NCI-H1092 treated with DMSO at 0.1 percent for 48 hours (cell line): ENCODE measurements at regions not wholly inside any gene's neighbourhood (a gene's known extent, or its start where the extent isn't known, plus 50 kb on each side); places are given as distances from the start of the nearest gene placed in this dataset.
"Not testable (repeated sequence)": the region's sequence is repeated elsewhere in the genome, so short reads cannot be mapped to it uniquely, and the experiment has no call there.

Experiments used
- DNase-seq: peaks from one replicate; lab custom pipeline; 2025; lab: John Stamatoyannopoulos, UW

GRCh38 chr11:98155696-98156095 lies 865.1 kb upstream of the CNTN5 start:
- peak; percentile 44 for DNase-seq

DNA sequence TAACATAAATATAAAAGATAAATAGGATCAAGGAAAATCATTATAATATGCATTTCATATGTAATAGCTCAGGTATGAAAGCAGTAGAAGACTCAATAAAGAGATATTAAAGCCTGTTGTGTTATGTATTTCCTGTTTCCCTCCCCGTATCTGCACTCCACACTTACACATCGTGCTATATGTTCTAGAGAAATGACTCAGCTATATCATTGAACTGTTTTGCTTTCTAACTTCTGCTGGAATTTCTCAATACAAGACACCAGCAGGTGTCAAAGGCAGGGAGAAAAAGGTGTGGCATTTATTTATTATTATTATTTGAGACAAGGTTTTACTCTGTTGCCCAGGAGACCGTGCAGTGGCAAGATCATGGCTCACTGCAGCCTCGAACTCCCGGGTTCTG lies 842.8 kb upstream of the CNTN5 start:
- DNase-seq = no peak

DNA sequence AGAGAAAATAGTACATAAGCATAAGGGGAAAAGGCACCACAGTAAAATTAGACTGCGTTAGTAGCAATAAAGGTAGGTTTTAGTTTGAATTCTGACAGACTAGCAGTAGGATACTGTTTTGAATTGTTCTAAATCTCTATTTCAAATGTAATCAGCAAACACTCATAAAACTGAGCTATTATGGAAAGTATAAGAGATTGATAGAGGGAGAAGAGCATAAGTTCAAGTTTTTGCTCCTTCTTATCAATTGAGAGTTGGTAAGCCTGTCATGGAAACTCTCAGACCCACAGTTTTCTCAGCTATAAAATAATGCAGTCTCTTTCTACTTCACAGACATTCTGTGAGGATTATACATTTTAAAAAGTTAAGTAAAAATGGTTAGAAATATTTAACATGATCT lies 840.2 kb upstream of the CNTN5 start:
- DNase-seq = no peak

GRCh38 chr11:98180921-98181320 lies 839.8 kb upstream of the CNTN5 start:
- no peak for DNase-seq

- DNase-seq = no peak
These were observed 837.7 kb upstream of the CNTN5 start for GRCh38 chr11:98183034-98183433.

DNA sequence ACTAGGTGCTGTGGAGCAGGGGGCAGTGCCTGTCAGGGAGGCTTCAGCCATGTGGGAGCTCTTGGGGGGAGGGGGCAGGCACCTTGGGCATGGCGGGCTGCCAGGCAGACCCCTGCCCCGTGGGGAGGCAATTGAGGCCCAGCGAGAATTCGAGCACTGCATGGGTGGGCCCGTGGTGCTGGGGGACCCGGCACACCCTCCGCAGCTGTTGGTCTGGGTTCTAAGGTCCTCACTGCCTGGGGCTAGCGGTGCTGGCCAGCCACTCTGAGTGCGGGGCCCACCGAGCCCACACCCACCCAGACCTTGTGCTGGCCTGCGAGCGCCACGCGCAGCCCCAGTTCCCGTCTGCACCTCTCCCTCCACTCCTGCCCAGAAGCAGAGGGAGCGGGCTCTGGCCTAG lies 835.5 kb upstream of the CNTN5 start:
- DNase-seq = no peak

DNA sequence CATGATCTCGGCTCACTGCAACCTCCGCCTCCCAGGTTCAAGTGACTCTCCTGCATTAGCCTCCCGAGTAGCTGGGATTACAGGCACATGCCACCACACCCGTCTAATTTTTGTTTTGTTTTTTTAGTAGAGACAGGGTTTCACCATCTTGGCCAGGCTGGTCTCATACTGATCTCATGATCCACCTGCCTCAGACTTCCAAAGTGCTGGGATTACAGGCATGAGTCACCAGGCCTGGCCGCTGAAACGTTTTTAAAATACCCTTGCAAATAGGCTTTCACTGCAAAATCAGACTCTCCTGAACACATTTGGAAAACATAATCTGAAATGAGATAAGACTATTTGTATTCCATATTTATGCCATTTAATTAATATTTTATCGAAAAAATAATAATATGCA lies 826.1 kb upstream of the CNTN5 start:
- DNase-seq = no peak

- DNase-seq = no peak
These were observed 825.4 kb upstream of the CNTN5 start for GRCh38 chr11:98195300-98195699.

GRCh38 chr11:98207086-98207485 lies 813.7 kb upstream of the CNTN5 start:
- no peak for DNase-seq

DNA sequence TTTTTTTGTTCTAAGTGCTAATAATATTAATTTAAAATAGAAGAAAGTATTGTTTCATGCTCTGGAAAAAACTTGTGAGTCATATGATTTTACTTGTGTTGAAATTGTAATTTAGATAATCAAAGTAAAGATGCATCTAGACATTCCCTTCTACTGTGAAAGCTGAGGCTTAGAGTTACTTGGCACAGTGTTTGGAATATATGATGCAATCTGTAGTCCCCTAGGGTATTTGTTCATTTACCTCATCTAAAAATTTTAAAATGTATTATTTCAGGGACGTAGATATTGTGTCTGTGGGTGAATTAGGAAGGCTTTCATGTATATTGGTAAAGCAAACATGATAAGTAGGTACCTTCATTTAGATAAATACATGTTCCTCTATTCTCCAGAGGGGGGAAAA lies 793.5 kb upstream of the CNTN5 start:
- DNase-seq = no peak

GRCh38 chr11:98230678-98231077 lies 790.1 kb upstream of the CNTN5 start:
- DNase-seq = no peak

DNA sequence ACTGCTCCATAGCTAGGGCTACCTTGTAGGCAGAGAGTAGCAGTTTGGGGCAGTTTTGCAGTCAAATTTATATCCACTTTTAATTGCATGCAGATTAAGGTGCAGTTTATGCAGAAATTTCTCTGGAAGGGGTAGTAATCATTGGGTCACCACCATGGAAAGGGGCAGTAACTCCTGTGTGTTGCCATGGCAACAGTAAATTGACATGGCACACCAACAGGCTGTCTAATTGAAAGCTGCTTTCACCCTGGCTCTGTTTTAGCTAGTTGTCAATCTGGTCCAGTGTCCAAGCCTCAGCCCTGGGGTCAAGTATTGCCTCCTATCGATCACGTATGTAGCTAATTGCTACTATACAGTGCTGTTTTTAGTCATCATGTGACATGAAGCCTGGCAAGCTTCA lies 786.1 kb upstream of the CNTN5 start:
- DNase-seq = no peak

GRCh38 chr11:98243897-98244296 lies 776.9 kb upstream of the CNTN5 start:
- no peak for DNase-seq

GRCh38 chr11:98260983-98261382 lies 759.8 kb upstream of the CNTN5 start:
- DNase-seq = no peak

DNA sequence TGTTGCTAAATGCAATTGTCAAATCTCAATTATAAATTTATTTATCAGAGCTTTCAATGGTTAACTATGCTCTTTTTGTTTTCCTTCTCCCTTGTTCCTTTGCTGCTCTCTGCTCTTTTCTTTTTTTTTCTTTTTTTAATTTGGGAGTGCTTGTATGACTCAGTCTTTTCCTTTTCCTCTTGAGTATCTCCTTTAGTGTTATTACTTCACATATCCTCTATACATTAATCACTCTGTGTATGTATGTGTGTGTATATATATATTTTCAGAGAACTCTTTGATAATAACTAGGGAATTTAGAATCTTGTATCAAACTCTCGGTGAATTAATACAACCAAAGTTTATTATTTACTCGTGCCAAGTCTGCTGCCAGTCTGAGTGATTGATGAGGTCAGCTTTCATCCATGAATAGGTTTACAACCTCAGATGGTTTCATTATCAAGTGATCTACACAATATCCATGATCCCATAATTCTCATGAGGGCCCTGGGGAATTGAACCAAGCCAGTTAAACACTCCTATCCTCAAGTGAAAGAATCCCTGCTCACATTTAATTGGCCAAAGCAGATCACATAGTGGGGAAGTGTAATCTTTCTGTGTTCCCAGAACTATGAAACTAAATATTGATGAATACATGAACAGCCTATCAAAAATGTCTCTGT lies 743.4 kb upstream of the CNTN5 start:
- no peak for DNase-seq

- no peak for DNase-seq
These were observed 731.0 kb upstream of the CNTN5 start for GRCh38 chr11:98289617-98290263.

DNA sequence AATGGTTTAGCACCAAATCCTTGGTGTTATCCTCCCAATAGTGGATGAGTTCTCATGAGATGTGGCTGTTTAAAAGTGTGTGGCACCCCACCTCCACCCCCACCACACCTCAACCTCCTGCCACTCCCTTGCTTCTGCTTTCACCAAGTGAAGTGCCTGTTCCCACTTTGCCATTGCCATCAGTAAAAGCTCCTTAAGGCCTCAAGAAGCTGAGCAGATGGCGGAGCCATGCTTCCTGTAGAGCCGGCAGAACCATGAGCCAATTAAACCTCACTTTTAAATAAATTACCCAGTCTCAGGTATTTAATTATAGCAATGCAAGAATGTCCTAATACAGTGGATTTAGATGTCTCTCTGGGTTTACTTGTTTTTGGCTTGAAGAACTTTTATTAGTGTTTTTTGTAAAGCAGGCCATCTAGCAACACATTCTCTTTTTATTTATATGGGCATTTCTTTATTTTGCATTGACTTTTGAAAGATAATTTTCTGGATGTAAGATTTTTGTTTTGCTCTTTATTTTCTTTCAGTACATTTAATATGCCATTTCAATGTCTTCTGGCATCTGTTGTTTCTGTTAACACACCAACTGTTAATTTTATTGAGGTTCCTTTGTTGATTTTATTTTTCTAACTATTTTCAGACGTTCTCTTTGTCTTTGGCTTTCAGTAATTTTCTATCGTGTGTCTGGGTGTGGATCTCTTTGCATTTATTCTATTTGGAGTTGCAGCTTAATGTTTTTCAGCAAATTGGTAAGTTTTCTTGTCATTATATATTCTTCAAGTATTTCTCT lies 724.5 kb upstream of the CNTN5 start:
- DNase-seq = no peak

DNA sequence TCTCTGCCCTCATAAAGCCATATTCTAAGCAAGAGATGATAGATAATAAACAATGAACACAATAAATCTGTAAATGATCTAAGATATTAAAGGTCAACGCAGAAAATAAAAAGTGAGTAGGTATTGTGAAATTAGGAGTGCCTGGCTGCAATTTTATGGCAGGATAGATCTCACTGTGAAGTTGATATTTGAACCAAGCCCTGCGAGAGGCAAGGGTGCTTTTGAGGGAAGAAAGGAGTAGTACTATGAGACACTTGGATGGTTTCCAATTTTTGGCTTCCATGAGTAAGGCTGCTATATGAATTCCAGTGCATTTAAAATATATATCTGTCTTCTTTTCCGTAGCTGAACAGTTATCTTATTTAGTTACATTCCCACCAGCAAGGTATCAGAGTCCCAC lies 720.0 kb upstream of the CNTN5 start:
- DNase-seq = no peak

DNA sequence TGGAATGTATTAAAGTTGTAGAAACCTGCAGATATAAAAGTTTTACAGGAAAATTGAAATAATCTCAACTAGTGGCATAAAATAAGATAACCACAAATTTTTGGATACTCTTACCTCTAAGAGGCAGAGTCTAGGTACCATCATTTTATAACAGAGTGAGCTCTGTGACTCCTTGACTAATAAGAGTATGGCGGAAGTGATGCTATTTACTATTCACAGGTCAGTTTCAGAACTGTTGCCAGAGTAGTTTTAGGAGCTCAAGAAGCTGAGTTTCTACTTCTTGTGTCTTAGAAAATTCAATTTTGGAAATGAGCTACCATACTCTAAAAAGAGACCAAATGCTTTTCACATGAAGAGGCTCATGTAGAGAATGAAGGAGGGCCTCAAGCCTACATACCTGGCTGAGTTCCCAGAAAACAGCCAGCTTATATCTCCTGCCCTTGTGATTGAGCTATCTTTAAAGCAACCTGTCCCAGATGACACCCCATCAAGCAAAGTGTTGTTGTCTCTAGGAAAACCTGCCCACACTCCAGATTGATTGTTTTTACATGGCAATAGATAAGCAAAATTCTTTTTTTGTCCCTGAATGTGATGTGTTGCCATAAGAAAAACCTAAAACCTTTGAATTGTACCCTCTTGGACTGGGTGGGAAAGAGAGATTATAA lies 712.8 kb upstream of the CNTN5 start:
- peak; percentile 25 for DNase-seq

DNA sequence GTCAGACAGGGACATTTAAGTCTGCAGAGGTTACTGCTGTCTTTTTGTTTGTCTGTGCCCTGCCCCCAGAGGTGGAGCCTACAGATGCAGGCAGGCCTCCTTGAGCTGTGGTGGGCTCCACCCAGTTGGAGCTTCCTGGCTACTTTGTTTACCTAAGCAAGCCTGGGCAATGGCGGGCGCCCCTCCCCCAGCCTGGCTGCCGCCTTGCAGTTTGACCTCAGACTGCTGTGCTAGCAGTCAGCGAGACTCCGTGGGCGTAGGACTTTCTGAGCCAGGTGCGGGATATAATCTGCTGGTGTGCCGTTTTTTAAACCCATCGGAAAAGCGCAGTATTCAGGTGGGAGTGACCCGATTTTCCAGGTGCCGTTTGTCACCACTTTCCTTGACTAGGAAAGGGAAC lies 690.4 kb upstream of the CNTN5 start:
- DNase-seq = not testable (repeated sequence)

DNA sequence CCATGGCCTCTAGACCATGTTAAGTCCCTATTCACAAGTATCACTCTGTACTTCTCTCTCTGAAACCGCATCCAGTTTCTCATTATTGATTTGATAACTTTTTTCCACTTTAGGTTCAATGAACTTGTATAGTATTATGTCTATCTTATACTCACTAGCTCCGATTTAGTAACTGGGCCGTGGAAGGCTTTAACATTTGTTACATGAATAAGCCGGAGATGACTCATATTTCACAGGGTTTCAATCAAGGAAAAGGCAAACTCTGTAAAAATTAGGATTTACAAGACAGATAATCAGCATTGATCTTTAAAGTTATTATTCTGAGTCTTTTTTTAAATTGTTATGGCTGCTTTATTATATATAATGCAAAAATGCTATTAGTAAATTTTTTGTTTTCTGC lies 662.2 kb upstream of the CNTN5 start:
- no peak for DNase-seq

GRCh38 chr11:98365190-98365589 lies 655.6 kb upstream of the CNTN5 start:
- DNase-seq = no peak

- no peak for DNase-seq
These were observed 654.8 kb upstream of the CNTN5 start for GRCh38 chr11:98365941-98366340.
